Pancreas (tissue), 10 donors: ENCODE measurements at regions not wholly inside any gene's neighbourhood (a gene's known extent, or its start where the extent isn't known, plus 50 kb on each side); places are given as distances from the start of the nearest gene placed in this dataset.

Experiments used
- ATAC-seq, 4 donors: fragments of 200-7000 bp; cut with Tn5 transposase; one replicate each; pipeline versions ENCODE4 v1.8.0 to v1.9.1; 2020; ENCODE audit warnings: mild to moderate bottlenecking in 4 of 4, moderate library complexity in 4 of 4
- DNase-seq, 6 donors: peaks; one replicate each; pipeline ENCODE4 v3.0.0-alpha.2; 2020
- FAIRE-seq: peaks from 2 replicates; lab custom pipeline; 2012; peaks lifted over from hg19 to GRCh38; lab: Jason Lieb, UNC
- H3K27ac ChIP-seq, 4 donors: fragments of 200-600 bp; sonication (generic); 1 replicate in 3 of 4; 2 replicates in 1 of 4; pipeline versions ENCODE4 v1.5.0 to v1.8.0; 2020
- H3K27me3 ChIP-seq, 4 donors: fragments of 200-600 bp; one replicate each; pipeline ENCODE4 v1.8.0; 2021
- H3K36me3 ChIP-seq, 3 donors: fragments of 200-600 bp; sonication (generic) in 1 of 3; one replicate each; pipeline versions ENCODE4 v1.5.0 to v1.8.0; 2020 to 2021
- H3K4me1 ChIP-seq, 3 donors: fragments of 200-600 bp; one replicate each; pipeline ENCODE4 v1.8.0; 2021
- H3K4me3 ChIP-seq, 4 donors: fragments of 200-600 bp; sonication (generic) in 2 of 4; one replicate each; pipeline versions ENCODE4 v1.5.0 to v1.8.0; 2020 to 2021
- H3K9me3 ChIP-seq, 4 donors: fragments of 200-600 bp; one replicate each; pipeline ENCODE4 v1.8.0; 2021
- CTCF ChIP-seq, 4 donors: fragments of 200-600 bp; sonication (generic) in 3 of 4; IDR thresholded peaks; one replicate each; pipeline versions ENCODE4 v1.5.0 to v1.8.0; 2021; ENCODE audit warnings: antibody characterized with exemption in 4 of 4
- WGBS, 2 donors: extraction: QIAGEN DNeasy Blood & Tissue Kit; methylation state at CpG; one replicate each; pipeline ENCODE4 v1.1.7; 2013; 5-methylcytosine and 5-hydroxymethylcytosine counted together
- intact Hi-C, 3 donors: fragments of 100-400 bp; cut with DNase I; formaldehyde crosslinking; loops; one replicate each; pipeline versions ENCODE4 v1.11.1 to v1.14.2; 2022
- donor health status: healthy with polysubstance abuse.
- donor health status: DM: no; HTN: no; CAD: no; lungs with moderate emphysema.
- donor health status: DM: no; HTN: no; CAD: no.
- donor health status: control.
- donor health status: control.
- donor health status: Bipolar disorder and iron deficiency.
- donor health status: DM: yes; HTN: yes; CAD: no.
- donor health status: DM: no; HTN: no; CAD: no.
- donor health status: DM: no; HTN: no; CAD: no.
- donor health status: DM: yes; HTN: yes; CAD: no.

GRCh38 chr3:193901007-193901406 lies 234.9 kb upstream of the HES1 start:
- intact Hi-C loops: no loop called here
- FAIRE-seq (no peak), ATAC-seq (no peak), DNase-seq (no peak)
- 96 to 100% methylated on average over 1 of the region's 1 CpG for WGBS, 2 donors
- Histone ChIP-seq H3K27ac (no peak overlapping the region), H3K4me1 (no peaks in the 10 kb centered on the region), H3K4me3 (no peak overlapping the region), H3K27me3 (no peaks in the 10 kb centered on the region), H3K9me3 (no peaks in the 10 kb centered on the region), H3K36me3 (no peaks in the 10 kb centered on the region)
- no peak for TF ChIP-seq CTCF (IDR thresholded peaks at IDR 0.05)

- Histone ChIP-seq H3K27ac (no peak overlapping the region), H3K4me1 (no peaks in the 10 kb centered on the region), H3K9me3 (no peaks in the 10 kb centered on the region), H3K4me3 (no peak overlapping the region), H3K36me3 (no peaks in the 10 kb centered on the region), H3K27me3 (no peaks in the 10 kb centered on the region)
- no peak for FAIRE-seq
- ATAC-seq: no peak
- 81 to 85% methylated on average over 14 of the region's 14 CpGs for WGBS, 2 donors
- no peak for DNase-seq
- TF ChIP-seq CTCF (IDR thresholded peaks at IDR 0.05): no peak
- intact Hi-C loops: no loop called here
Measured at GRCh38 chr3:193902607-193903511, 233.1 kb upstream of the HES1 start.

- no peak for TF ChIP-seq CTCF (IDR thresholded peaks at IDR 0.05)
- ATAC-seq (no peak), FAIRE-seq (no peak), DNase-seq (no peak)
- Histone ChIP-seq H3K9me3 (no peaks in the 10 kb centered on the region), H3K36me3 (no peaks in the 10 kb centered on the region), H3K27ac (no peak overlapping the region), H3K4me3 (no peak overlapping the region), H3K27me3 (no peaks in the 10 kb centered on the region), H3K4me1 (no peaks in the 10 kb centered on the region)
- intact Hi-C loops: no loop called here
- 88 to 92% methylated on average over 8 of the region's 8 CpGs for WGBS, 2 donors
Measured at GRCh38 chr3:193903512-193903817, 232.5 kb upstream of the HES1 start.

GRCh38 chr3:193903966-193904365 lies 232.0 kb upstream of the HES1 start:
- Histone ChIP-seq H3K27me3 (no peaks in the 10 kb centered on the region), H3K4me3 (no peak overlapping the region), H3K36me3 (no peaks in the 10 kb centered on the region), H3K9me3 (no peaks in the 10 kb centered on the region), H3K27ac (no peak overlapping the region), H3K4me1 (no peaks in the 10 kb centered on the region)
- ATAC-seq: peak in 2 of 4 donors; percentile 30 to 32
- no peak for TF ChIP-seq CTCF (IDR thresholded peaks at IDR 0.05)
- intact Hi-C loops: no loop called here
- no peak for DNase-seq
- WGBS, 2 donors: 89 to 94% methylated on average over 4 of the region's 4 CpGs
- no peak for FAIRE-seq
